K562 (cell line): ENCODE measurements at regions not wholly inside any gene's neighbourhood (a gene's known extent, or its start where the extent isn't known, plus 50 kb on each side); places are given as distances from the start of the nearest gene placed in this dataset.
A peak's percentile ranks its signal among the peaks of the same experiment; 100 is the strongest.

Source experiments
- BHLHE40 ChIP-seq: IDR thresholded peaks from 2 replicates; pipeline ENCODE4 v1.6.1; 2011; ENCODE audit warnings: low read length, improper control_type of control experiment
- BRF1 ChIP-seq: IDR thresholded peaks from 3 replicates; pipeline ENCODE4 v1.6.1; 2011; ENCODE audit warnings: borderline replicate concordance, mild to moderate bottlenecking; ENCODE audit not compliant: insufficient read length; ENCODE audit errors: extremely low read depth
- CHD7 ChIP-seq: fragments of 200-600 bp; sonication (generic); IDR thresholded peaks from one replicate; pipeline ENCODE4 v1.6.1; 2012; ENCODE audit warnings: mild to moderate bottlenecking, low read depth, low read length, inconsistent platforms
- CTCF ChIP-seq, 3 experiments: IDR thresholded peaks in 2 of 3; conservative IDR thresholded peaks in 1 of 3; 2 replicates each; pipeline ENCODE4 v1.5.1; 2011 to 2012; ENCODE audit warnings: low read length in 3 of 3, mild to moderate bottlenecking in 3 of 3, control low read depth in 2 of 3, improper control_type of control experiment in 1 of 3, inconsistent platforms in 1 of 3, low read depth in 1 of 3, mixed read lengths in 1 of 3, moderate library complexity in 1 of 3; ENCODE audit not compliant: insufficient read depth in 2 of 3
- FOXP1 ChIP-seq: sonication (generic); formaldehyde crosslinking; IDR thresholded peaks from 2 replicates; pipeline ENCODE4 v1.8.0; 2022; ENCODE audit warnings: mild to moderate bottlenecking, missing genetic modification reagents
- GATA2 ChIP-seq: sonication (generic); formaldehyde crosslinking; IDR thresholded peaks from 2 replicates; pipeline ENCODE4 v1.4.0; 2020; ENCODE audit warnings: mild to moderate bottlenecking, missing genetic modification reagents
- HBP1 ChIP-seq: fragments of 450-650 bp; formaldehyde crosslinking; IDR thresholded peaks from 2 replicates; pipeline ENCODE4 v1.4.0; 2022; ENCODE audit warnings: missing genetic modification characterization
- MXI1 ChIP-seq: IDR thresholded peaks from 2 replicates; pipeline ENCODE4 v1.6.1; 2011; ENCODE audit warnings: low read depth, mild to moderate bottlenecking, improper control_type of control experiment, low read length
- NFIC ChIP-seq: fragments of 450-650 bp; IDR thresholded peaks from 2 replicates; pipeline ENCODE4 v1.6.1; 2017; ENCODE audit warnings: mild to moderate bottlenecking, inconsistent platforms
- RFX5 ChIP-seq: IDR thresholded peaks from 2 replicates; pipeline ENCODE4 v1.6.1; 2011; ENCODE audit warnings: low read depth, mild to moderate bottlenecking, improper control_type of control experiment, low read length
- ZEB2 ChIP-seq: fragments of 450-650 bp; IDR thresholded peaks from 2 replicates; pipeline ENCODE4 v1.6.1; 2016
- ZNF449 ChIP-seq: fragments of 250-450 bp; sonication (Bioruptor Pico); IDR thresholded peaks from 2 replicates; pipeline ENCODE4 v1.8.0; 2022; ENCODE audit warnings: moderate library complexity, mild to moderate bottlenecking, inconsistent platforms
- ZNF668 ChIP-seq: fragments of 250-450 bp; sonication (Bioruptor Pico); IDR thresholded peaks from 2 replicates; pipeline ENCODE4 v1.8.0; 2022; ENCODE audit warnings: mild to moderate bottlenecking, inconsistent platforms

GRCh38 chr17:68777243-68777855 is 176.2 kb upstream of the FAM20A start (continued):
- TF ChIP-seq BRF1, result no peak
- no peak for TF ChIP-seq CHD7
- no peak for TF ChIP-seq BHLHE40
- TF ChIP-seq HBP1 (CRISPR knock-in tag), result no peak
- TF ChIP-seq MXI1, result no peak
- no peak for TF ChIP-seq ZNF668 (CRISPR knock-in tag)
- no peak for TF ChIP-seq FOXP1 (CRISPR knock-in tag)
- TF ChIP-seq ZEB2, result no peak
- peak; percentile 64 to 81 (median 65) for TF ChIP-seq CTCF (IDR thresholded peaks at IDR 0.05 in 2 of 3, conservative IDR thresholded peaks at IDR 0.05 in 1 of 3; ENCODE audit: insufficient read depth in 2 of 3, low read depth in 1 of 3, low read length in 3 of 3)
- TF ChIP-seq GATA2 (CRISPR knock-in tag), result no peak
- no peak for TF ChIP-seq ZNF449 (CRISPR knock-in tag)
- no peak for TF ChIP-seq NFIC
- TF ChIP-seq RFX5, result no peak
